Coronary artery (tissue), 2 donors: ENCODE measurements at regions not wholly inside any gene's neighbourhood (a gene's known extent, or its start where the extent isn't known, plus 50 kb on each side); places are given as distances from the start of the nearest gene placed in this dataset.
"Not testable (repeated sequence)": the region's sequence is repeated elsewhere in the genome, so short reads cannot be mapped to it uniquely, and the experiment has no call there.

Experiments
- DNase-seq: peaks from one replicate; pipeline ENCODE4 v3.0.0-alpha.2; 2017; ENCODE audit warnings: low spot score
- H3K27ac ChIP-seq, 2 donors: fragments of 200-600 bp; sonication (generic); one replicate each; pipeline ENCODE4 v1.5.1; 2016 to 2019
- H3K4me3 ChIP-seq: fragments of 200-600 bp; sonication (generic); 2 replicates; pipeline ENCODE4 v1.5.1; 2016; ENCODE audit warnings: mild to moderate bottlenecking, moderate library complexity
- TF ChIP-seq, protein P1 (sequence below): fragments of 200-600 bp; sonication (generic); IDR thresholded peaks from one replicate; pipeline ENCODE4 v1.5.1; 2019; ENCODE audit warnings: antibody characterized with exemption

DNA sequence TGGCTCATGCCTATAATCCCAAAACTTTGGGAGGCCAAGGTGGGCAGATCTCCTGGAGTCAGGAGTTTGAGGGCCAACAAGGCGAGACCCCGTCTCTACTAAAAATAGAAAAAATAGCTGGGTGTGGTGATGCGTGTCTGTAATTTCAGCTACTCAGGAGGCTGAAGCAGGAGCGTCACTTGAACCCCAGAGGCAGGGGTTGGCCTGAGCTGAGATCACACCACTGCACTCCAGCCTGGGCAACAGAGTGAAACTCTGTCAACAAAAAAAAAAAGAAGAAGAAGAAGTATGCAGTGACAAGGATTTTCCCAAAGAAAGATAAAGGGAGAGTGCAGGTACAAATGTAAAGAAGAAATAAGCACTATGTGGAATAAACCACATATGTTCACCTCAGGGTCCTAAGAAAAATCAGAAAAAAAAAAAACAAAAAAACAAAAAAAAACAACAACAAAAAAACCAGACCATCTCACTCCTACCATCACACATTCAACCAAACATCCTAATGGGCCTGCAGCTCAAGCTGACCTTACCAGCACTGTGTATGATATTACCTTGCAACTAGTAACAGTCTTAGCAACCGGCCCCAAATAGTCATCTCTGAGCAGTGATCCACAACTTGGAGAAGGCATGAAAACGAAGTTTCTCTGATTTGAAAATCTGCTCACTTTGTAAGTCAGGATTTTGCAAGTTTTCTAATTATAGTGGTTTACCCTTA, 296.7 kb upstream of the PROK2 start:
- Histone ChIP-seq H3K27ac (no peak overlapping the region), H3K4me3 (no peak overlapping the region)
- TF ChIP-seq, protein P1, sequence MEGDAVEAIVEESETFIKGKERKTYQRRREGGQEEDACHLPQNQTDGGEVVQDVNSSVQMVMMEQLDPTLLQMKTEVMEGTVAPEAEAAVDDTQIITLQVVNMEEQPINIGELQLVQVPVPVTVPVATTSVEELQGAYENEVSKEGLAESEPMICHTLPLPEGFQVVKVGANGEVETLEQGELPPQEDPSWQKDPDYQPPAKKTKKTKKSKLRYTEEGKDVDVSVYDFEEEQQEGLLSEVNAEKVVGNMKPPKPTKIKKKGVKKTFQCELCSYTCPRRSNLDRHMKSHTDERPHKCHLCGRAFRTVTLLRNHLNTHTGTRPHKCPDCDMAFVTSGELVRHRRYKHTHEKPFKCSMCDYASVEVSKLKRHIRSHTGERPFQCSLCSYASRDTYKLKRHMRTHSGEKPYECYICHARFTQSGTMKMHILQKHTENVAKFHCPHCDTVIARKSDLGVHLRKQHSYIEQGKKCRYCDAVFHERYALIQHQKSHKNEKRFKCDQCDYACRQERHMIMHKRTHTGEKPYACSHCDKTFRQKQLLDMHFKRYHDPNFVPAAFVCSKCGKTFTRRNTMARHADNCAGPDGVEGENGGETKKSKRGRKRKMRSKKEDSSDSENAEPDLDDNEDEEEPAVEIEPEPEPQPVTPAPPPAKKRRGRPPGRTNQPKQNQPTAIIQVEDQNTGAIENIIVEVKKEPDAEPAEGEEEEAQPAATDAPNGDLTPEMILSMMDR, result no peak
- no peak for DNase-seq

- Histone ChIP-seq H3K27ac (no peak overlapping the region), H3K4me3 (no peak overlapping the region)
- DNase-seq, result no peak
- TF ChIP-seq, protein P1, result no peak
Observed at GRCh38 chr3:72080800-72081199, 295.9 kb upstream of the PROK2 start.

DNA sequence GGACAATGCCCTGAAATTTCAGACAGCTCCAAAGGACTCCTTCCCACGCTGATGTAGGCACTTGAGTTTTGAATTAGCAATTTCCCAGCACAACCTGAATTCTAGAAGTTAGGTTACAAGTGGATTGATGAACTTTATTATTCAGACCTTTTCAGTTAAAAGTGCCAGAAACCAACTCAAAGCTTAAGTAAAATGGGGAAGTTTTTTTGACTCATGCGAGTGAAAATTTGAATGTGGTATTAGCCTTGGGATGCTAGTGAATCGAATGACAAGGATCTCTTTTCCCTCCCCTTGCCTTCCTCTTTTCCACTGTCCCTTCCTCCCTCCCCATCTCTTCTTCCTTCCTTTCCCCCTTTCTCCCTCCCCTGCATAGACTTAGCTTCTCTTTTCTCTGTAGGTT, 295.1 kb upstream of the PROK2 start:
- no peak for DNase-seq
- no peak overlapping the region for H3K27ac ChIP-seq
- TF ChIP-seq, protein P1, result no peak
- H3K4me3 ChIP-seq, result no peak overlapping the region

DNA sequence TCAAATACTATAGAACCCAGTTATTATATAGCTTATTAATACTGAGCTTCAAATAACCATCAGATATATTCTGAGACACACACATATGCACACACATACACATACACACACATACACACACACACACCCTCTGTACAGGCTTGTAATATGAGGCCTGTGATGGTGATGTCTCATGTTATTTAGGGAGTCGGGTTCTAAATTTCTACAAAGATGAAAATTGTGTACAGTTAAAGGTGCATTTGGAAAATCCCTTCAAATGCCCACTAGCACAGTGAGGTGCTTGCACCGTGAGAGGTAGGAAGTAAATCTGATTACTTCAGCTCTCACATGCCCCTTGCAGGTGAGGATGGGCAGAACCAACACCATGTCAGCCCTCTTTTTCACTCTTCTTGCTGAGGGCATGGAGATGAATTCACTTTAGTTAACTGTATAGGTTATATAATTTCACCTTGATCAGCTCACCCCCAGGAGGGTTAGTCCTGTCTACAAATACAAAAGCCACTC, 294.5 kb upstream of the PROK2 start:
- no peak overlapping the region for H3K4me3 ChIP-seq
- no peak overlapping the region for H3K27ac ChIP-seq
- no peak for DNase-seq
- TF ChIP-seq, protein P1, result no peak

GRCh38 chr3:72078676-72079368, 293.9 kb upstream of the PROK2 start:
- Histone ChIP-seq H3K4me3 (no peak overlapping the region), H3K27ac (no peak overlapping the region)
- TF ChIP-seq, protein P1, result no peak
- no peak for DNase-seq

DNA sequence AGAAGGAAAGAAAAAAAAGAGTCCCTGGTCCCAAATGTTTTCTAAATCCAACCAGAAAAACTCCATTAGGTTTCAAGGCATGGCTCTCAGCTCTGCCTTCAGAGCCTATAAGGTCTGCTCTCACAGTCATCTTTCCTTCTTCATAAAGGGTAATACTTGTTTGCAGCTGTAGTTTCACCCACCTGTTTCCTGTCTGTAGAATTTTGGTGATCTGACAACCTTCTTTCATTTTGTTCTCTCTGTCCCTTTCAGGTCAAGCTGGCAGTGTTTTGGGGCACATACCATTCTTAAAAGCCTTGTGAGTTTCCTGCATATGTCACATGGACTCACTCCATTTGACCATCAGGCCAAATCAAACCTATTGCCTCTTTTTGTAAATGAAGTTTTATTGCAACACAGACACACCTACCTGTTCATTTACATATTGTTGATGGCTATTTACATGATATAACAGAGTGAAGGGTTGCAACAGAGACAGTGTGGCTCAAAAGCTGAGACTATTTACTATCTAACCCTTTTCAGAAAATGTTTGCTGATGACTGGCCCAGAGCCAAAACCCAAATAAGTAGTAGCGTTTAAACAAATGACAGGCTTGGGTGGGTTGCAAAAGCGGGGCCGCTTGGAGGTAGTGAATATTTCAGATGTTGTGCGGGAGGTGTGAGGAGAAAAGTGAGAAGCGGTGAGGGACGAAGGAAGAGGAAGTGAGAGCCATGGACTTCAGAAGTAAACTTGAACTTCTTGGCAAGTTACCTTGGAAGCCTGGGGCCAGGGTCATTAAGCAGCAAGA, 292.7 kb upstream of the PROK2 start:
- TF ChIP-seq, protein P1, result no peak
- DNase-seq, result no peak
- H3K27ac ChIP-seq, result no peak overlapping the region
- no peak overlapping the region for H3K4me3 ChIP-seq

GRCh38 chr3:72075848-72076247, 290.9 kb upstream of the PROK2 start:
- not testable (repeated sequence) for H3K27ac ChIP-seq, DNase-seq, H3K4me3 ChIP-seq
